Lower leg skin (tissue), 4 donors: ENCODE measurements at regions not wholly inside any gene's neighbourhood (a gene's known extent, or its start where the extent isn't known, plus 50 kb on each side); places are given as distances from the start of the nearest gene placed in this dataset.
"Not testable (repeated sequence)": the region's sequence is repeated elsewhere in the genome, so short reads cannot be mapped to it uniquely, and the experiment has no call there.

Experiments used
- DNase-seq, 2 donors: peaks; one replicate each; pipeline ENCODE4 v3.0.0-alpha.2; 2019; ENCODE audit warnings: low spot score in 2 of 2
- H3K4me3 ChIP-seq: fragments of 200-600 bp; sonication (generic); 2 replicates; pipeline ENCODE4 v1.5.1; 2017; ENCODE audit warnings: mild to moderate bottlenecking, low read depth; ENCODE audit not compliant: poor library complexity, severe bottlenecking
- CTCF ChIP-seq, 3 donors: fragments of 450-650 bp; IDR thresholded peaks; one replicate each; pipeline ENCODE4 v1.5.1; 2016; ENCODE audit warnings: antibody characterized with exemption in 3 of 3, mild to moderate bottlenecking in 3 of 3, moderate library complexity in 2 of 3
- POLR2A ChIP-seq, 2 donors: fragments of 450-650 bp; IDR thresholded peaks; one replicate each; pipeline ENCODE4 v1.6.1; 2016 to 2017; ENCODE audit warnings: antibody characterized with exemption in 2 of 2, mild to moderate bottlenecking in 1 of 2, moderate library complexity in 1 of 2
- WGBS, 2 donors: methylation state at CpG; one replicate each; pipeline ENCODE4 v1.1.5; 2018; 5-methylcytosine and 5-hydroxymethylcytosine counted together
- intact Hi-C: fragments of 100-400 bp; cut with DNase I; formaldehyde crosslinking; loops from one replicate; pipeline ENCODE4 v1.15.0; 2023; ENCODE audit warnings: low total_unique reads

DNA sequence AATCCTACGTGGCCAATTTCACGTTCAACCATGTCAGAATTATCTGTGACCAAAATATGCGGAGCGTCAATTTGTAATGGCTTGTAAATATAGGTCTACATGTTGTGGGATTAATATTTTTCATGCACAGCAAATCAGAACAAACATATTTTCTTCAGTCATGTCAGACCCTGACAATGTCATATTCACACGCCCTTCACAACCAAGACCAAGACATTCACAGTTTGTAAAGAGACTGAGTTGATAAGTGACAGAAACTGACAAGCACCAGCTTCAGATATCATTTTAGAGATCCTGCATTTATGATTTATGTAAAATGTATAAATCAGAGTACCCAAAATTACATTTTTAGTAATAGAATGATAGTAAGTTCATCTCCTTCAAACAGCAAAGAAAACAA, 57.3 kb upstream of the NOVA1 start:
- no peak overlapping the region for H3K4me3 ChIP-seq
- no peak for DNase-seq
- intact Hi-C loops = no loop called here
- 90 to 94% methylated on average over 5 of the region's 5 CpGs for WGBS, 2 donors
- TF ChIP-seq POLR2A (IDR thresholded peaks at IDR 0.05) (no peak), CTCF (IDR thresholded peaks at IDR 0.05) (no peak)

DNA sequence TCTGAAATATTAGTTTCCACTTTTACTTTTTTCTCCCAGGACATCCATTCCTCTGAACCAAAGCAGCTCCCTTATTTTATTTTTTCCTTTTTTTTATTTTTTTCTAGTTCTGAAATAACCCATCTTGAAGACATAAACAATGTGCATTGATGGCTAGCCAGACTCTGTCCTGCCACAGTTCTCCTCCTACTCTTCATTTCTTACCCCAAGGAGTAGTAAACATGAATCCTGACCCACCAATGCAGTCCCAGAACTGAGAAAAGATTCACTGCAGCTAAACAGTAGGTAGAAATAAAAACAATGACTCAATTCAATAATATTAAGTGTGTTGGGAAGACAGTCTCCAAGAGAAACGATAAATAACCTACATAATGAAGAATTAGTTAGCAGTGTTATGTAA, 65.7 kb upstream of the NOVA1 start:
- DNase-seq = no peak
- WGBS, 2 donors = 31 to 45% methylated on average over 1 of the region's 1 CpG
- intact Hi-C loops = no loop called here
- no peak overlapping the region for H3K4me3 ChIP-seq
- no peak for TF ChIP-seq POLR2A (IDR thresholded peaks at IDR 0.05)
- no peak for TF ChIP-seq CTCF (IDR thresholded peaks at IDR 0.05)

DNA sequence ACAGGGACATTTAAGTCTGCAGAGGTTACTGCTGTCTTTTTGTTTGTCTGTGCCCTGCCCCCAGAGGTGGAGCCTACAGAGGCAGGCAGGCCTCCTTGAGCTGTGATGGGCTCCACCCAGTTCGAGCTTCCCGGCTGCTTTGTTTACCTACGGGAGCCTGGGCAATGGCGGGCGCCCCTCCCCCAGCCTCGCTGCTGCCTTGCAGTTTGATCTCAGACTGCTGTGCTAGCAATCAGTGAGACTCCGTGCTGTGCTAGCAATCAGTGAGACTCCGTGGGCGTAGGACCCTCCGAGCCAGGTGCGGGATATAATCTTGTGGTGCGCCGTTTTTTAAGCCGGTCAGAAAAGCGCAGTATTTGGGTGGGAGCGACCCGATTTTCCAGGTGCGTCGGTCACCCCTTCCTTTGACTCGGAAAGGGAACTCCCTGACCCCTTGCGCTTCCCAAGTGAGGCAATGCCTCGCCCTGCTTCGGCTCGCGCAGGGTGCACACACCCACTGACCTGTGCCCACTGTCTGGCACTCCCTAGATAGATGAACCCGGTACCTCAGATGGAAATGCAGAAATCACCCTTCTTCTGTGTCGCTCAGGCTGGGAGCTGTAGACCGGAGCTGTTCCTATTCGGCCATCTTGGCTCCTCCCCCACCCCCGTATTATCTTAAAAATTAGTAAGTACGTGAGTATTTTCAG, 81.0 kb upstream of the NOVA1 start:
- intact Hi-C loops, H3K4me3 ChIP-seq, DNase-seq: not testable (repeated sequence)
- 96 to 97% methylated on average over 15 to 24 of the region's 31 CpGs for WGBS, 2 donors

- no peak overlapping the region for H3K4me3 ChIP-seq
- no peak for DNase-seq
- TF ChIP-seq CTCF (IDR thresholded peaks at IDR 0.05) (no peak), POLR2A (IDR thresholded peaks at IDR 0.05) (no peak)
- intact Hi-C loops = no loop called here
- WGBS, 2 donors = 88 to 98% methylated on average over 1 of the region's 1 CpG
Observed at GRCh38 chr14:26685401-26685800, 87.6 kb upstream of the NOVA1 start.

- H3K4me3 ChIP-seq = no peak overlapping the region
- 55 to 62% methylated on average over 2 of the region's 2 CpGs for WGBS, 2 donors
- TF ChIP-seq CTCF (IDR thresholded peaks at IDR 0.05) (no peak), POLR2A (IDR thresholded peaks at IDR 0.05) (no peak)
- intact Hi-C loops = no loop called here
- no peak for DNase-seq
Observed at GRCh38 chr14:26687301-26687837, 89.5 kb upstream of the NOVA1 start.

GRCh38 chr14:26694521-26694920, 96.7 kb upstream of the NOVA1 start:
- no peak for TF ChIP-seq CTCF (IDR thresholded peaks at IDR 0.05)
- no peak for TF ChIP-seq POLR2A (IDR thresholded peaks at IDR 0.05)
- no peak overlapping the region for H3K4me3 ChIP-seq
- intact Hi-C loops = no loop called here
- no peak for DNase-seq
